ENCODE measurements at regions not wholly inside any gene's neighbourhood (a gene's known extent, or its start where the extent isn't known, plus 50 kb on each side); places are given as distances from the start of the nearest gene placed in this dataset.

- ATAC-seq, result no peak
- no peak for DNase-seq
- intact Hi-C loops (cut with micrococcal nuclease), result no loop called here
Measured at GRCh38 chr3:67781871-67782270, 127.5 kb upstream of the SUCLG2 start.

- DNase-seq (no peak), ATAC-seq (no peak)
- intact Hi-C loops (cut with micrococcal nuclease), result no loop called here
Measured at GRCh38 chr3:67781218-67781617, 126.8 kb upstream of the SUCLG2 start.

DNA sequence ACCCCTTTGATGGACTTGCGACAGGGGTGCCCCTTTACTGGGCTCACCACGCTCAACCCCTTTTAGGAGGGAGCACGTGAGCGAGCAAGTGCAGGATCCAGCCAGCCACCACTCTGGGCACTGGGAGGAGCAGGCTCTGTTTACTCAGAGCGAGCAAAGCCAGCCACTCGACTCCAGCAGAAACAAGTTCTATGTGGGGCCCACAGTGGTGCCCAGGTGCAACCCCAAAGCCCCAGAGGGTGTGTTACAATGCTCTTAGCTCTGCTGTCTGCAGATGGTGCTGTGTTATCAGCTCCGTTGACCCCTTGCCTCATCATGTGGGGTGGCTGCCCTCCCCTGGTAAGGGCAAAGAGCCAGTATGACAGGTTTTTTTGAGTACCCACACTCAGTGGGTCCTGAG lies 120.3 kb upstream of the SUCLG2 start:
- ATAC-seq, result no peak
- intact Hi-C loops (cut with micrococcal nuclease), result no loop called here
- no peak for DNase-seq

DNA sequence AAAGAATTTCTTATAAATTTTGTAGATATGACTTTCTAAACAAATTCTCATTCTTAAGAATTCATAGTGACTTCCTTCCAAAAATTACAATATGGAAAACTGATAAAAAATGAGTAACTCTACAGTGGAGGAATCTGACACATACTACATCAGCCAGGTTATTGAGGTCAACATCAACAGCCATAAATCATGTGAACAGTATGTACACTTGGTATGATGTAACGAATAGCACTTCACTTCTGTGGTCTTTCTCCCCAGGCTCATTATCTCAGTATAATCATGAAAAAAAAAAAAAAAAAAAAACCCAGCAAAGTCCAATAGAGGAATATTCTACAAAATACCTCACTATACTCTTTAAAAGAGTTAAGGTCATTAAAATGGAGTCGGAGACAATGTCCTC lies 111.2 kb upstream of the SUCLG2 start:
- DNase-seq, result no peak
- intact Hi-C loops (cut with micrococcal nuclease), result no loop called here
- ATAC-seq, result no peak

DNA sequence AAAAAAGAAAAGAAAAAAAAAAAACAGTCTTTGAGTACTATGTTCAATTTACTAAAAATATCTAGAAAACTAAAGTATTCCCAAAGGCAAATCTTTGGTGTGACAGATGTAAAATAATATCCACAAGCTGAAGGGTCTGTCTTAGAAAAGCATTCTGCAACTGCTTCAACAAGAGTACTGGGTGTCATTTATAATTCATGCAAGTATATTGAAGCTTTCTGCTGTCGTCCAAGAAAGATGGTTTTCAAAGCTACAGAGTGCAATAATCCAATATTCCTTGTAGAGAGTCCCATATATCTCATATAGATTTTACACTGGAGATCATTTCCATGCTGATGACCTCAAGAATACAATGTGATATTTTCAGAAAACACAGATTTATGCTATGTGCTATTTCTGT lies 90.9 kb upstream of the SUCLG2 start:
- no peak for ATAC-seq
- no peak for DNase-seq
- intact Hi-C loops (cut with micrococcal nuclease), result no loop called here

- no peak for DNase-seq
Measured at GRCh38 chr3:67744699-67745098, 90.3 kb upstream of the SUCLG2 start.

DNA sequence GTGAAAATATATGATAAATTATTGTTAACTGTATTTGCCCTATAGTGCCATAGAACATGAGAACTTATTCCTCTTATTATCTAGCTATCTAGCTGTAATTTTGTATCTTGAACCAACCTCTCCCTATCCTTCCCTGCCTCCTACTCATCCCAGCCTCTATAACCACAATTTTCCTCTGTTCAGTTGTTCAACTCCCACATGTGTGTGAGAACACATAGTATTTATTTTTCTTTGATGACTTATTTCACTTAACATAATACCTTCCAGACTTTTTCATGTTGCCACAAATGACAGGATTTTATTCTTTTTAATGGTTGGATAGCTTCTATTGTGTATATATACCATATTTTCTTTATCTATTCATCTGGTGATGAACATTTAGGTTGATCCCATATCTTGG lies 85.4 kb upstream of the SUCLG2 start:
- intact Hi-C loops (cut with micrococcal nuclease), result no loop called here
- DNase-seq (no peak), ATAC-seq (no peak)

More at GRCh38 chr3:67744699-67745098, 90.3 kb upstream of the SUCLG2 start:
- no peak for ATAC-seq
- intact Hi-C loops (cut with micrococcal nuclease), result no loop called here

- ATAC-seq, result no peak
- DNase-seq, result no peak
- intact Hi-C loops (cut with micrococcal nuclease), result no loop called here
Measured at GRCh38 chr3:67737906-67738865, 83.8 kb upstream of the SUCLG2 start.

DNA sequence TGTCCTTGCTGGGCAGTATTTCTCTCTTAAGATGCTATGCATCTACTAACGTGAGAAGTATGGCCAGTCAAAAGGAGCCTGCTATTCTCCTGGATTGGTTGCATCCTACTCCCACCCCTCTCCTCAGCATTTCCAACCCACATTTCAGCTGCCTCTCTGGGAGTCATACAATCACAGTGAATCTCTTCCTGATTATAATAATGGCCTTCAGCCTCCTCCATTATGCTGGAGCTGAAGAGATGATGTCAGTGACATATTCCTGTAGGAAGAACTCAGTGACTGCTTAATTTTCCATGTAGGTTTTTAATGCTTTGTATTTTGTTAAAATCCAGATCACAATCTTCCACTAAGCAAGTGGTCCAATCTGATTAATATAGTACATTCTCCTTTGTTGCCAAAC lies 82.7 kb upstream of the SUCLG2 start:
- ATAC-seq (no peak), DNase-seq (no peak)
- intact Hi-C loops (cut with micrococcal nuclease), result no loop called here

GRCh38 chr3:67733269-67733950 lies 79.0 kb upstream of the SUCLG2 start:
- intact Hi-C loops (cut with micrococcal nuclease), result no loop called here
- DNase-seq (no peak), ATAC-seq (no peak)

- ATAC-seq, result no peak
- intact Hi-C loops (cut with micrococcal nuclease), result no loop called here
- DNase-seq, result no peak
Measured at GRCh38 chr3:67724434-67724833, 70.0 kb upstream of the SUCLG2 start.

- no peak for ATAC-seq
- intact Hi-C loops (cut with micrococcal nuclease), result no loop called here
Measured at GRCh38 chr3:67723863-67724262, 69.5 kb upstream of the SUCLG2 start.

DNA sequence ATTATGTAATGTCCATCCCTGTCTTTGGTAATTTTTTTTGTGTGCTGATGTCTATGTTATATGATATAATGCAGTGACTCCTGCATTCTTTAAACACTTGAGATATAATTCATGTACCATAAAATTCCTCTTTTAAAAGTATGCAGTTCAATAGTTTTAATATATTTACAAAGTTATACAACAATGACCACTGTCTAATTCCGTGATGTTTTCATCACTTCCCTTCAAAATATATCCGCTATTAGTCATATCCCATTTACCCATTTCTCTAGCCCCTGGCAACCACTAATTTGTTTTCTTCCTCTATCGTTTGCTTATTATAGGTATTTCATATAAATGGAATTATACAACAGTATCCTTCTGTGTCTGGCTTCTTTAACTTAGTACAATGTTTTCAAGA lies 64.9 kb upstream of the SUCLG2 start:
- DNase-seq (no peak), ATAC-seq (no peak)
- intact Hi-C loops (cut with micrococcal nuclease), result no loop called here

More at GRCh38 chr3:67723863-67724262, 69.5 kb upstream of the SUCLG2 start:
- DNase-seq, result no peak

- ATAC-seq (no peak), DNase-seq (no peak)
- intact Hi-C loops (cut with micrococcal nuclease), result no loop called here
Measured at GRCh38 chr3:67715971-67716370, 61.6 kb upstream of the SUCLG2 start.

DNA sequence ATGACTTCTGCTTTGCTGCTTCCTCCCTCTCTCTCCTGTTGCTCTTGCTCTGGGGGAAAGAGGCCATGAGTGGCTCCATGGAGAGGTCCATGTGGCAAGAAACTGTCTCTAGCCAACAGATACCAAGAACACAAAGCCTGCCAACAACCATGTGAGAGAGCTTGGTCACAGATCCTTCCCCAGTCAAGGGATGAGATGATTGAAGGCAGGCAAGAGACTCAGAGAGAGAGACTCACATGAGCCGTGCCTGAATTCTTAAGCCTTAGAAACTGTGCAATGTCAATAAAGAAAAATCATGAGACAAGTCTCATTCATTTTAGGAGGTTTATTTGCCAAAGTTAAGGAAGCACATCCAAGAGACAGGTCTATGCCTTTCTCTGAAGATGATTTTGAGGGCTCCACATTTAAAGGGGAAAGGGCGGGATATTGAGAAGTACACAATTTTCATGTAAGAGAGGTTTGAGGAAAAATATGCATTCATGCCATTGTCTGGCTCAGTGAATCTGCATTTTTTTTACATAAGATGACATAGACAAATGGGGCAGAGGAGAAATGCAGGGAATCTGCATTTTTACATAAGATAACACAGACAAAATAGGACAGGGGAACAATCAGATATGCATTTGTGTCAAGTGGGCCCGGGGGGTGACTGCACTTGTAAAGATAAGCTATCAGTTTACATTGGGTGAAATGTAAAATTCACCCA lies 59.5 kb upstream of the SUCLG2 start:
- no peak for DNase-seq
- intact Hi-C loops (cut with micrococcal nuclease), result no loop called here
- no peak for ATAC-seq

DNA sequence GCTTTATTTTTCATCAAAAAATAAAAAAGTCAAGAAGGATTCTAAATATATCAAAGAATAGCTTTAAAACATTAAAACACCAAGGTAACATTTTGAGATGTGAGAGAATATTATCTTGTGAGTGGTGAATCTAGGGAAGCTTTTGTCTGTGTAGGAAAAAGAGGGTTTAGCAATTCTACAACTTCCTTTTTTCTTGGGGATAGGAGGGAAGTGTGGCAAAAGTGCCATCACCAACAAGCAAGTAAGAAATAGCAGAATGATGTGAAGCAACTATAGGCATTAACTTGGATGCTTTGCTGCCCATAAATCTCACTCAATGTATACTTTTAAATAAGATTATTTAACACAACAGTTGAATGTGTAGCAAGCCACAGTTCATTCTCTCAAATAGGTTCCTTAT lies 57.8 kb upstream of the SUCLG2 start:
- intact Hi-C loops (cut with micrococcal nuclease), result no loop called here
- ATAC-seq (no peak), DNase-seq (no peak)

GRCh38 chr3:67710396-67710795 lies 56.0 kb upstream of the SUCLG2 start:
- no peak for DNase-seq
- no peak for ATAC-seq
- intact Hi-C loops (cut with micrococcal nuclease), result no loop called here

DNA sequence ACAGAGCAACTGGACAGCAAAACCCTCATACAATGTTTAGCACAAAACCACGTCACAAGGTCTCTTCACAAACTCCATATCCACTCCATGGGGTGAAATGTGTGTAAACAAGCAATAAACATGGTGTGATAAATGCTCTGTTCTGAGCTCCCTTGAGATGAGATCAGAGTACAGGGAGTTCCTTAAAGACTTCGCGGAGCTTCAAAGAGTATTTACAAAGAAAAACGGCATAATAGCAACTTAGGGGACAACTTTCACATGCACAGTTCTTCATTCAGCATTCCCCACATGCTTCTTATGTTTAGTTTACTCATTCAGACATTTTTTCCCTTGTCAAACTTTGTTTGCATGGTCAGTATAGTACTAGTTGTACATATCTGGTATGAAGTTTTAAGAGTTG lies 52.5 kb upstream of the SUCLG2 start:
- ATAC-seq (no peak), DNase-seq (no peak)
- intact Hi-C loops (cut with micrococcal nuclease), result no loop called here

DNA sequence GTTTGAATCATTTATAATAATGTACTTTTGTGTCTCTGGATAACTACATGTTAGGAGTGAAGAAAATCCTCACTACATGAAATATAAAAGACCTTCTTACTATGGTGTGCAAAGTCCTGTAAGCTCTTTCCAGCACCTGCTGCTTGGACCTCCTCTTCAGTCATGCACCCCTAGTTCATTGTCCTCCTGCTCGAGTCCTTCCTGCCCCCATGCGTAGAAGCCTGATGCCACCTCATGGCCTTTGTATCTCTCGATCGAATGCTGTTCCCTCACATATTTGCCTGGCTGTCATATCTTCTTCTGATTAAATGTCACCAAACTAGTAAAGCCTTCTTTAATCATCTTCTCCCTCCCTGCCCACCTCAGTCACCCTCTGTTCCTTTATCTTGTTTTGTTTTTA lies 49.9 kb upstream of the SUCLG2 start:
- DNase-seq (no peak), ATAC-seq (no peak)
- intact Hi-C loops (cut with micrococcal nuclease), result no loop called here

Data from left ventricle myocardium superior (tissue), 1 donor.